Heart left ventricle (tissue), 16 donors: ENCODE measurements at regions not wholly inside any gene's neighbourhood (a gene's known extent, or its start where the extent isn't known, plus 50 kb on each side); places are given as distances from the start of the nearest gene placed in this dataset.

Experiments
- ATAC-seq, 4 donors: fragments of 200-7000 bp; cut with Tn5 transposase; one replicate each; pipeline ENCODE4 v1.9.1; 2020 to 2022; ENCODE audit warnings: moderate library complexity in 4 of 4, mild to moderate bottlenecking in 3 of 4, moderate number of reproducible peaks in 1 of 4
- DNase-seq, 5 donors: peaks; one replicate each; pipeline ENCODE4 v3.0.0-alpha.2; 2020
- H3K27ac ChIP-seq, 12 donors: fragments of 200-600 bp; sonication (generic) in 4 of 12; one replicate each; pipeline versions ENCODE4 v1.5.0 to v1.8.0; 2016 to 2022; ENCODE audit warnings: mild to moderate bottlenecking in 2 of 12
- H3K27me3 ChIP-seq, 9 donors: fragments of 200-600 bp; sonication (generic) in 2 of 9; one replicate each; pipeline versions ENCODE4 v1.5.1 to v1.8.0; 2016 to 2022; ENCODE audit warnings: mild to moderate bottlenecking in 3 of 9
- H3K36me3 ChIP-seq, 9 donors: fragments of 200-600 bp; sonication (generic) in 2 of 9; one replicate each; pipeline versions ENCODE4 v1.5.0 to v1.8.0; 2018 to 2022; ENCODE audit warnings: mild to moderate bottlenecking in 2 of 9
- H3K4me1 ChIP-seq, 12 donors: fragments of 200-600 bp; sonication (generic) in 4 of 12; one replicate each; pipeline versions ENCODE4 v1.5.0 to v1.8.0; 2016 to 2022; ENCODE audit warnings: mild to moderate bottlenecking in 3 of 12
- H3K4me3 ChIP-seq, 12 donors: fragments of 200-600 bp; sonication (generic) in 4 of 12; one replicate each; pipeline versions ENCODE4 v1.5.0 to v1.8.0; 2017 to 2022; ENCODE audit warnings: mild to moderate bottlenecking in 9 of 12, moderate library complexity in 4 of 12
- H3K9me3 ChIP-seq, 12 donors: fragments of 200-600 bp; sonication (generic) in 4 of 12; one replicate each; pipeline versions ENCODE4 v1.5.0 to v1.8.0; 2016 to 2022; ENCODE audit warnings: mild to moderate bottlenecking in 1 of 12
- CTCF ChIP-seq, 12 donors: fragments of 200-600 bp; sonication (generic) in 4 of 12; IDR thresholded peaks; one replicate each; pipeline versions ENCODE4 v1.5.0 to v1.8.0; 2018 to 2022; ENCODE audit warnings: antibody characterized with exemption in 12 of 12, mild to moderate bottlenecking in 5 of 12
- POLR2A ChIP-seq, 2 donors: fragments of 450-650 bp; IDR thresholded peaks; one replicate each; pipeline ENCODE4 v1.6.1; 2017; ENCODE audit warnings: antibody characterized with exemption in 2 of 2, mild to moderate bottlenecking in 2 of 2, moderate library complexity in 2 of 2
- WGBS, 4 donors: extraction: QIAGEN DNeasy Blood & Tissue Kit in 2 of 4; methylation state at CpG; one replicate each; pipeline versions ENCODE4 v1.1.5 to v1.1.7; 2013 to 2018; 5-methylcytosine and 5-hydroxymethylcytosine counted together
- intact Hi-C, 10 donors: fragments of 100-400 bp; cut with DNase I; formaldehyde crosslinking; loops; one replicate each; pipeline versions ENCODE4 v1.11.1 to v1.14.2; 2022
- donor health status: ischemic (EF 13 %, LVEDD 7.1; RV severe dilation, severe dysfunction).
- donor health status: healthy with polysubstance abuse.
- donor health status: DM: no; HTN: yes; CAD: no.
- donor health status: DM: no; HTN: no; CAD: no.
- donor health status: ischemic (EF 25% LVEDD 6.9; RV normal size, moderate dysfunction).
- donor health status: ischemic (EF 25% LVEDD 5.7; RV mildly dilated, moderate dysfunction).
- donor health status: healthy.
- donor health status: DM: yes; HTN: yes; CAD: no.
- donor health status: ischemic (EF 35%, LVEDD 5.7; RV mildly dilated, moderate dysfunction).
- donor health status: nonischemic (EF 11% LVEDD 7.7; RV severe dilation, severe dysfunction).
- donor health status: DM: yes; HTN: yes; CAD: no.
- donor health status: PGD.
- donor health status: ischemic (EF 29% LVEDD 5.4; RV normal size, mild dysfunction).
- donor health status: nonischemic (EF 23%, LVEDD 6.1; RV moderate dilation, normal function).

DNA sequence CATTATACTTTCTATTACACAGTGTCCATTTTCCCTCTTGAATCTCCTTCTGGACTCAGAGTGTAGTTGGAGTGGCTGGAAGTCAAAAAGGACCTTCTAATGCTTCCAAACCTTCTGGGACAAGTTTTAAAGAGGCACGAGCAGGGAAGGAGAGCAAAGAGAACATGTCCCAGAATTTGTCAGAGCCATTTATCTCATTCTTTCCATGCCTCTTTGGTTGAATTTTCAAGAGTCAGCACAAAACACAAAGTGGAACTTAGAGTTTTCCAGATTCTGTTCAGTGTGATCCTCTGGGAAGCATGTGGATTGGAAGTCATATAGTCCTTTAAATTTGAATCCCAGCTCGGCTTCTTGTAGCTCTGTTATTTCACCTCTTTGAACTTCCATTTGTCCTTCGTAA is 138.2 kb upstream of the PWP1 start:
- intact Hi-C loops: no loop called here
- no peak overlapping the region for H3K27ac ChIP-seq
- no peak for DNase-seq
- no peaks in the 10 kb centered on the region for H3K27me3 ChIP-seq
- H3K4me3 ChIP-seq: no peak overlapping the region
- ATAC-seq: no peak
- H3K36me3 ChIP-seq: no peaks in the 10 kb centered on the region
- 76 to 84% (median 78%) methylated on average over 3 of the region's 3 CpGs for WGBS, 4 donors
- H3K4me1 ChIP-seq: peaks cover 0 to 13% (median 0%) of the 10 kb centered on the region in 12 donors
- TF ChIP-seq CTCF (IDR thresholded peaks at IDR 0.05): no peak
- H3K9me3 ChIP-seq: peaks cover 0 to 12% (median 0%) of the 10 kb centered on the region in 12 donors

GRCh38 chr12:107549651-107550480 is 135.7 kb upstream of the PWP1 start:
- peaks cover 0 to 12% (median 0%) of the 10 kb centered on the region in 12 donors for H3K9me3 ChIP-seq
- no peak overlapping the region for H3K4me3 ChIP-seq
- DNase-seq: no peak
- no peak for ATAC-seq
- 87 to 93% (median 89%) methylated on average over 4 of the region's 4 CpGs for WGBS, 4 donors
- no peaks in the 10 kb centered on the region for H3K27me3 ChIP-seq
- H3K4me1 ChIP-seq: peaks cover 0 to 13% (median 0%) of the 10 kb centered on the region in 12 donors
- intact Hi-C loops: no loop called here
- no peak overlapping the region for H3K27ac ChIP-seq
- no peak for TF ChIP-seq CTCF (IDR thresholded peaks at IDR 0.05)
- TF ChIP-seq POLR2A (IDR thresholded peaks at IDR 0.05): no peak
- H3K36me3 ChIP-seq: no peaks in the 10 kb centered on the region

- TF ChIP-seq POLR2A (IDR thresholded peaks at IDR 0.05) (no peak), CTCF (IDR thresholded peaks at IDR 0.05) (no peak)
- Histone ChIP-seq H3K4me1 (peaks cover 0 to under 1% (median 0%) of the 10 kb centered on the region in 12 donors), H3K27me3 (no peaks in the 10 kb centered on the region), H3K4me3 (no peak overlapping the region), H3K9me3 (peaks cover 0 to 12% (median 0%) of the 10 kb centered on the region in 12 donors), H3K27ac (no peak overlapping the region), H3K36me3 (no peaks in the 10 kb centered on the region)
- intact Hi-C loops: no loop called here
- DNase-seq (no peak), ATAC-seq (no peak)
Measured at GRCh38 chr12:107551434-107551833, 134.2 kb upstream of the PWP1 start.

DNA sequence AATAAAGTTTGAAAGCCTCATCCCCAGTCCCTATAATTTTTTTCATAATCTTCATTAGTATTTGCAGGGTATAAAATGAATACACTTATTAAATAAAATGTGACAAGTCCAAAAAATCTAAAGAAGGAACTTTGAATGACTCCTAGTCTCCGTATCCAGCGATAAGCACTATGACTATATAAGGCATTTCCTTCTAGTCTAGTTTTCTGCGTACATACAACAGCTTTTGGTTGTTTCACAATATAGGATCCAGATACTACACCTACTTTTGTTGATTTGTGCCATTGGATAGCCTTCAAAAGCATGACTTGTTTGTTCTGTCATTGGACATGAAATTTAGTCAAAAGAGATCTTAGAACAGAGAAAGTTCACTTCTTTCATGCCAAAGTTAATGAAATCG is 133.3 kb upstream of the PWP1 start:
- Histone ChIP-seq H3K4me1 (no peaks in the 10 kb centered on the region), H3K27me3 (no peaks in the 10 kb centered on the region), H3K9me3 (peaks cover 0 to 12% (median 0%) of the 10 kb centered on the region in 12 donors), H3K36me3 (no peaks in the 10 kb centered on the region), H3K27ac (no peak overlapping the region), H3K4me3 (no peak overlapping the region)
- TF ChIP-seq POLR2A (IDR thresholded peaks at IDR 0.05) (no peak), CTCF (IDR thresholded peaks at IDR 0.05) (no peak)
- ATAC-seq (no peak), DNase-seq (no peak)
- intact Hi-C loops: no loop called here
- WGBS, 4 donors: 75 to 82% (median 78%) methylated on average over 4 of the region's 4 CpGs
